Stimulated activated effector memory CD8-positive, alpha-beta T cell treated with anti-CD3 and anti-CD28 coated beads, Interleukin-12 subunit alpha, Interleukin-12 subunit beta, amount 100 ng/mL, for 72 hours (primary cell): ENCODE measurements at regions not wholly inside any gene's neighbourhood (a gene's known extent, or its start where the extent isn't known, plus 50 kb on each side); places are given as distances from the start of the nearest gene placed in this dataset.
"Not testable (repeated sequence)": the region's sequence is repeated elsewhere in the genome, so short reads cannot be mapped to it uniquely, and the experiment has no call there.

Experiments
- ATAC-seq: fragments of 150-1000 bp; cut with Tn5 transposase; 2 replicates; pipeline ENCODE4 v1.10.0; 2021
- DNase-seq, 2 donors: peaks; one replicate each; pipeline ENCODE4 v3.0.0; 2021 to 2022; ENCODE audit warnings: low spot score in 2 of 2
- H3K27ac Mint-ChIP-seq: one replicate; pipeline ENCODE4 v1.8.0; 2022; ENCODE audit warnings: mild to moderate bottlenecking, mixed read lengths
- H3K36me3 Mint-ChIP-seq: one replicate; pipeline ENCODE4 v1.8.0; 2022; ENCODE audit warnings: mild to moderate bottlenecking, mixed read lengths
- H3K4me1 Mint-ChIP-seq: one replicate; pipeline ENCODE4 v1.8.0; 2022; ENCODE audit warnings: mixed read lengths
- H3K4me3 Mint-ChIP-seq: one replicate; pipeline ENCODE4 v1.8.0; 2022; ENCODE audit warnings: mild to moderate bottlenecking, mixed read lengths
- H3K9me3 Mint-ChIP-seq: one replicate; pipeline ENCODE4 v1.8.0; 2022; ENCODE audit warnings: mixed read lengths

DNA sequence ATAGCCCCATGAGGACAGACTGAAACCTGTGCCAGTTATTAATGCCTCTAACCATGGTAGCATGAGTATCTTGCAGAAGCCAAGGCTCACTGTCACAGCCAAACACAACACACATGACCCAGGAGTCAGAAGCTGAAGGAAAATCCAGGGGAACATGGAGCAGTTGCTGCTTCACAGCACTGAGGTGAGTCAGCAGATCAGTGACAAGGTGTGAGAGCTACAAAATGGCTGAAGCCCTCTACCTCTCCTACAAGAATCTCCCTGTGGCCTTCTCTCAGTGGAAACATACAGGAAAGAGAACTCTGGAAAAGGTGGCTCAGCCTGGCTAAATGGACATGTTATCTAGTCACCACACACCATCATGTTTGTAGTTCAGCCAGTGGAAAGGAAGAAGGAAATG, 93.5 kb downstream of the NAB1 start:
- H3K36me3 Mint-ChIP-seq = no peaks in the 10 kb centered on the region
- H3K9me3 Mint-ChIP-seq = no peaks in the 10 kb centered on the region
- DNase-seq (no peak), ATAC-seq (peak; percentile 37)
- no peak overlapping the region for H3K27ac Mint-ChIP-seq
- H3K4me1 Mint-ChIP-seq = peaks cover 6% of the 10 kb centered on the region
- no peak overlapping the region for H3K4me3 Mint-ChIP-seq

DNA sequence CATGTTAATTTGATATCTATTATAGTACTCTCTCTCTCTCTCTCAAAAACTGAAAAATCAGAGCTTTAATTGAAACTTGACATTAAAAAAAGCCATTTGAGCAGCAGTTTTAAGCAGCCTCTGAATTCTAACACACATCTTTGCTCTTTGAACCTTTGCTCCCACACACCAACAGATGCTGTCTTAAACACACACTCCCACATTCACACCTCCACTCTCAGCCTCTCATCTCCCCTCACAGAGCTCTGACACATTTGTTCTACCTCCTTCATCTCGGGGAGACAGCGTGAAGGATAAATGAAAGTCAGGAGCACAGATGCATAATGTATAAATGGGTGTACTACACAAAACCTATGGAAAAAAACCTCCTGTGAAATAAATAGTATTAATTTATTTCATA, 95.2 kb downstream of the NAB1 start:
- no peak for DNase-seq

DNA sequence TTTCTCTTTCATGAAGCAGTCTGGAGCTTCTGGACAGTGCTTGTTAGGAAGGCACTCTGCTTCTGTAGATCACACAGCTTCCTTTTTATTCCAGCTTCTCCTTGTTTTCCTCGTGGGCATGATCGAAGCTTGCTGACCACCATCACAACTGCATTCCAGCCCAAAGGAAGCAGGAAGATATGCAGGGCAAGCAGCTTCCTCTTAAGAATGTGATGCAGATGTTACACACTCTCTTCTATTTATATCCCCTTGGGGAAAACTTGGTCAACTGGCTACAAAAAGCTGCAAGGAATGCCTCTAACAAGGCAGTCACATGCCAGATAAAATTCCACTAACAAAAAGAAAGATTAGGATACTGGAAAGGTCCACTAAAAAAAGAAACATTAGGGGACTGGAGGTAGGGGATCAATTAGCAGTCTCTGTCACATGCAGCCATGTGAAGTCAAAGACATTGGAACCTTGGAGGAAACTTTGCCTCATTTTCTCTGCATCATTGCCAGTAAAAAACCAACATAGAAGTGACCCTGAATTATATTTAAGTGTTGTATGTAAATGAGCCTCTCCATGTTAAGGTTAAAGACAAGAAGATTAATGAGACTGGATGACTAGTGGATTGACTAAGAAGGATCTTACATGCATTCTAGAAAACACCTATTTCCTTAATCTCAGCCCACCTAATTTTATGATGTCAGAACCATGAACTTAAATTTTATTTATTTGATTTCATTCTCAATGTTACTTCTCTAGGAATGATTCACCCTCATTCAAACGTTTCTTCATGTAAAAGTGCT, 98.3 kb downstream of the NAB1 start:
- Mint-ChIP-seq H3K36me3 (no peaks in the 10 kb centered on the region), H3K27ac (no peak overlapping the region), H3K9me3 (no peaks in the 10 kb centered on the region), H3K4me3 (no peak overlapping the region), H3K4me1 (peaks cover 6% of the 10 kb centered on the region)
- no peak for DNase-seq
- peak; percentile 55 for ATAC-seq

More for the DNA sequence above, 95.2 kb downstream of the NAB1 start:
- ATAC-seq = peak; percentile 58
- no peak overlapping the region for H3K27ac Mint-ChIP-seq
- H3K4me3 Mint-ChIP-seq = no peak overlapping the region
- no peaks in the 10 kb centered on the region for H3K9me3 Mint-ChIP-seq
- H3K36me3 Mint-ChIP-seq = no peaks in the 10 kb centered on the region
- peaks cover 6% of the 10 kb centered on the region for H3K4me1 Mint-ChIP-seq

DNA sequence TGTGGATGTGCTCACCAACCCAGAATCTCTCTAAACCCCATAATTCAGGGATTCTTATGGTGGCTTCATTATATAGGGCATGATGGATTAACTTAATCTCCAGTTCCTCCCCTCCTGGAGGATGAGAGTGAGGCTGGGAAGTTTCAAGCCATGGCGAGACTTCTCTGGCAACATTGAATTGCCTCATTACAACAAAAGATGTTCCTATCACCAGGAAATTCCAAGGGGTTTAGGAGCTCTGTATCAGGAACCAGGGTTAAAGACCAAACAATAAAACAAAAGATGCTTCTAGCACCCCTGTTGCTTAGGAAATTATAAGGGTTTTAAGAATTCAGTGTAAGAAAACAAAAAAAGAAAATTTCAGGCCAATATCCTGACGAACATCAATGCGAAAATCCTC, 100.1 kb downstream of the NAB1 start:
- no peak for ATAC-seq
- H3K36me3 Mint-ChIP-seq = no peaks in the 10 kb centered on the region
- no peak overlapping the region for H3K4me3 Mint-ChIP-seq
- H3K27ac Mint-ChIP-seq = no peak overlapping the region
- DNase-seq = no peak
- H3K9me3 Mint-ChIP-seq = no peaks in the 10 kb centered on the region
- peaks cover 5% of the 10 kb centered on the region for H3K4me1 Mint-ChIP-seq

DNA sequence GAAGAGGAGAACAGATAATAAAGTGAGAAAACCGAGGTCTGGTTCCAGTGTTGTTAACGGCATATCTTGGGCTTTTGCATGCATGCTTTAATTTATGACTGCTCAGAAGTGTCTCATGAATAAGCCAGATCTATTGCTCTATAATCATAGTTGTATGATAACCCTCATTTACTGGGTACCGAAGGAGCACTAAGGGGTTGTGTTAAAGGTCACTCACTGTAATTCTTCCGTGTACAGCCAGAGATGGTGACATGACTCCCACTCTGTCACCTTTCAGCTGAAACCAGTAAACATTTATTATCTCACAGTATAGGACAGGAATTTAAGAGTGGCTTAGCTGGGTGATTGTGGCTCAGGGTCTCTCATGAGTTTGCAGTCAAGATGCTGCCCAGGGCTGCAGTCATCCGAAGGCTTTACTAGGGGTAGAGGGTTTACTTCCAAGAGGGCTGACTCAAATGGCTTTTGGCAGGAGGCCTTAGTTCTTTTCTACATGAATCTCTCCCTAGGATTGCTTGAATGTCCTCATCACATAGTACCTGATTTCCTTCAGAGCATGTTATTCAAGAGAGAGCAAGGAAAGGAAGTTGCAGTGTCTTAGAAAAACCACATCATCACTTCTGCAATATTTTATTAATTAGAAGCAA, 107.0 kb downstream of the NAB1 start:
- Mint-ChIP-seq H3K36me3 (peaks cover 9% of the 10 kb centered on the region), H3K4me3 (no peak overlapping the region), H3K9me3 (no peaks in the 10 kb centered on the region), H3K27ac (no peak overlapping the region), H3K4me1 (peaks cover 32% of the 10 kb centered on the region)
- DNase-seq (no peak), ATAC-seq (peak; percentile 31)

DNA sequence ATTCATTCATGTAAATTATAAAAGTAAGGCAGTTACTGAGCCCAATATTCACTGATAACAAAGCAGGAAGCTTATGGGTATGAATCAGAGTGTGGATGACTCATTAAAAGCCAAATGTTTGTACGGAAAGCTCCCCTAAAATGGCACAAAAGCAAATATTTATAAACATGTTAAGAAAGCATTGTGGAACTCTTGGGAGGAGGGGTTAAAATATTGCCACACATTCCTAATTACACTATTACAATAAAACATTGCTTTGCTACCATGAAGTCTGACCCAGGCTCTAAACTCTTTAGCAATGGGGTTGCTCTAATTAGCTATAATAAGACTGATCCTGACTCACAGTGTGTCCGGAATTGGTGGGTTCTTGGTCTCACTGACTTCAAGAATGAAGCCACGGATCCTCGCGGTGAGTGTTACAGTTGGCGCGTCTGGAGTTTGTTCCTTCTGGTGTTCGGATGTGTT, 110.9 kb downstream of the NAB1 start:
- H3K27ac Mint-ChIP-seq = peak overlapping the region; percentile 75
- no peaks in the 10 kb centered on the region for H3K9me3 Mint-ChIP-seq
- H3K4me1 Mint-ChIP-seq = peaks cover 35% of the 10 kb centered on the region
- ATAC-seq (peak; percentile 56), DNase-seq (no peak)
- peaks cover 9% of the 10 kb centered on the region for H3K36me3 Mint-ChIP-seq
- H3K4me3 Mint-ChIP-seq = peak overlapping the region; percentile 68

DNA sequence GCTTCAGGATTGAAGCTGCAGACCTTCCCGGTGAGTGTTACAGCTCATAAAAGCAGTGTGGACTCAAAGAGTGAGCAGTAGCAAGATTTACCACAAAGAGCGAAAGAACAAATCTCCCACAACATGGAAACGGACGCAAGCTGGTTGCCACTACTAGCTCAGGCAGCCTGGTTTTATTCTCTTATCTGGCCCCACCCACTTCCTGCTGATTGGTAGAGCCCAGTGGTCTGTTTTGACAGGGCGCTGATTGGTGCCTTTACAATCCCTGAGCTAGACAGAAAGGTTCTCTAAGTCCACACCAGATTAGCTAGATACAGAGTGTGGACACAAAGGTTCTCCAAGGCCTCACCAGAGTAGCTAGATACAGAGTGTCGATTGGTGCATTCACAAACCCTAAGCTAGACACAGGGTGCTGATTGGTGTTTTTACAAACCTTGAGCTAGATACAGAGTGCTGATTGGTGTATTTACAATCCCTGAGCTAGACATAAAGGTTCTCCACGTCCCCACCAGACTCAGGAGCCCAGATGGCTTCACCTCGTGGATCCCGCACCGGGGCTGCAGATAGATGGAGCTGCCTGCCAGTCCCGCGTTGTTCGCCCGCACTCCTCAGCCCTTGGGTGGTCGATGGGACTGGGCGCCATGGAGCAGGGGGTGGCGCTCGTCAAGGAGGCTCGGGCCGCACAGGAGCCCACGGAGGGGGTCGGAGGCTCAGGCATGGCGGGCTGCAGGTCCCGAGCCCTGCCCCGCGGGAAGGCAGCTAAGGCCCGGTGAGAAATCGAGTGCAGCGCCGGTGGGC, 111.7 kb downstream of the NAB1 start:
- peak overlapping the region; percentile 75 for H3K27ac Mint-ChIP-seq
- peak in 1 of 2 donors; percentile 62 for DNase-seq

DNA sequence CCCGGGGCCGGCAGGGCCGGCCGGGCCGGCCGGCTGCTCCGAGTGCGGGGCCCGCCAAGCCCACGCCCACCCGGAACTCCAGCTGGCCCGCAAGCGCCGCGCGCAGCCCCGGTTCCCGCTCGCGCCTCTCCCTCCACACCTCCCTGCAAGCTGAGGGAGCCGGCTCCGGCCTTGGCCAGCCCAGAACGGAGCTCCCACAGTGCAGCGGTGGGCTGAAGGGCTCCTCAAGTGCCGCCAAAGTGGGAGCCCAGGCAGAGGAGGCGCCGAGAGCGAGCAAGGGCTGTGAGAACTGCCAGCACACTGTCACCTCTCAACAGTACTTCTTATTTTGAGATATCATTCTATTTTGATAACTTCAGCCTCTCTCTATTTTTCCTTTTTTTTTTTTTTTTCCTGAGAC, 112.3 kb downstream of the NAB1 start:
- not testable (repeated sequence) for H3K9me3 Mint-ChIP-seq, DNase-seq, H3K27ac Mint-ChIP-seq, H3K36me3 Mint-ChIP-seq, ATAC-seq
- Mint-ChIP-seq H3K4me3 (peak overlapping the region; percentile 68), H3K4me1 (peaks cover 31% of the 10 kb centered on the region)

More for the DNA sequence above, 111.7 kb downstream of the NAB1 start:
- peak overlapping the region; percentile 68 for H3K4me3 Mint-ChIP-seq
- peaks cover 34% of the 10 kb centered on the region for H3K4me1 Mint-ChIP-seq
- H3K36me3 Mint-ChIP-seq, ATAC-seq, H3K9me3 Mint-ChIP-seq: not testable (repeated sequence)

DNA sequence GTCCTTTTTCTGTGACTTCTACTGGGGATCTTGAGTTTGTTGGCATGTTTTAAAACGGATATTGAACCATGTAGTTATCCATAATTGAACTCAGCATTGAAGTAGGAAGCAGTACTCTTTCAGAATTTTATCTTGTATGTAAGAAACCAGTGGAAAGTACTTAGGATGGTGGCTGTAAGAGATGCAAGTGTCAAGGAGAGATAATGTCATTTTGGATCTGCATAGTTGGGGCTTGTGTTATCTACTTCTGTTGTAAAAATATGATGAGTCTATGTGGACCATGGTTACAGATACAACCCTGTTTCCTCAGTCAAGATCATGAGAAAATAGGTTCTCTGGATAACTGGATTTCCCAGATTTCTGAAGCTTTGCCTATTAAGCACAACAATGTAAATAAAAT, 113.7 kb downstream of the NAB1 start:
- Mint-ChIP-seq H3K36me3 (peaks cover 9% of the 10 kb centered on the region), H3K4me1 (peaks cover 29% of the 10 kb centered on the region), H3K4me3 (no peak overlapping the region)

DNA sequence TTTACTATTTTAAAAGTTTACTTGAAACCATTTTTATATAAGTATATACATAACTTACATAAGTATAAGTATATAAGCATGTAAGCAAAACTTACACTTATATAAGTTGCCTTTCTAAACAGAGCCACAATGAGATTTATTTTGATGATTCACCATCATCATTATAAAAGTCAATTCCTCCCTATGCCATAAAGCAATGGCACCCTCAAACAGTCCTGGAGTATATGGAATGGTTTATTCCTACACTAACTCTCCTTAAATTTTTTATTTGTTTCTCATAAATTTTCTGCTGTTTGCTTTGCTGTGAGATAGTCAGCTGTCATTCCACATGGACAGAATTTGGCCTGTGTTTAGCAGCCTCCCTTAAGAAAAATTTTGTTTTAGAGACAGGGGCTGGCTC, 114.2 kb downstream of the NAB1 start:
- Mint-ChIP-seq H3K36me3 (peaks cover 9% of the 10 kb centered on the region), H3K4me1 (peaks cover 29% of the 10 kb centered on the region), H3K9me3 (no peaks in the 10 kb centered on the region), H3K4me3 (no peak overlapping the region), H3K27ac (no peak overlapping the region)
- ATAC-seq (no peak), DNase-seq (no peak)

More for the DNA sequence above, 113.7 kb downstream of the NAB1 start:
- H3K9me3 Mint-ChIP-seq = no peaks in the 10 kb centered on the region
- DNase-seq (no peak), ATAC-seq (no peak)
- H3K27ac Mint-ChIP-seq = no peak overlapping the region

DNA sequence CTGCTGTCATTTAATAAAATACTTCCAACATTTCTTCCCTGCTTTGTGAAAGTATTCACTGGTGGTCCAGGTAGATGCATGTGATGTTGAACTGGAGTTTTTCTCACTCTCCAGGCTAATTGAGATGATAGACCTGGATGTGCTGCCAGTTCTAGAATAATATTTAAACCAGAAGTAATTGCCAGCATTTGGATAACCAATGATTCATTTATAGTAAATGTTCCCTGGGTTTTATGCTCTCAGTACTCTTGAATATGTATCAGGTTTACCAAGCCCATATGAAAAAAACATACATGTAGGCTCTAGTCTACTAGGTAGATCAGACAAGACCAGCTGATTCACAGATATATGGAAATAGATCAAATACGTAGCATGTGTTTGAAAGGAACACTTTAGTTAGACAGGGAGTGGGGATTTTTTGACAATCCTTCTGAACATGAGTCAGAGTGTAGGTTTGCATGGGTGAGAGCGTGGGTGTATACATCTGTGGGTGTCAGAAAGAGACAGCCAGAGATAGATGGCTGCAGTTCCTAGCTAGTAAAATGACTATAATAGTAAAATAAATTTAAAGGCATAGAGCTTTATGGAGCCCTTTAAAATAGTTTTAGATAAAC, 115.1 kb downstream of the NAB1 start:
- Mint-ChIP-seq H3K9me3 (no peaks in the 10 kb centered on the region), H3K27ac (no peak overlapping the region), H3K36me3 (peaks cover 9% of the 10 kb centered on the region), H3K4me1 (peaks cover 29% of the 10 kb centered on the region), H3K4me3 (no peak overlapping the region)
- ATAC-seq (peak; percentile 85), DNase-seq (peak in 1 of 2 donors; percentile 61)

DNA sequence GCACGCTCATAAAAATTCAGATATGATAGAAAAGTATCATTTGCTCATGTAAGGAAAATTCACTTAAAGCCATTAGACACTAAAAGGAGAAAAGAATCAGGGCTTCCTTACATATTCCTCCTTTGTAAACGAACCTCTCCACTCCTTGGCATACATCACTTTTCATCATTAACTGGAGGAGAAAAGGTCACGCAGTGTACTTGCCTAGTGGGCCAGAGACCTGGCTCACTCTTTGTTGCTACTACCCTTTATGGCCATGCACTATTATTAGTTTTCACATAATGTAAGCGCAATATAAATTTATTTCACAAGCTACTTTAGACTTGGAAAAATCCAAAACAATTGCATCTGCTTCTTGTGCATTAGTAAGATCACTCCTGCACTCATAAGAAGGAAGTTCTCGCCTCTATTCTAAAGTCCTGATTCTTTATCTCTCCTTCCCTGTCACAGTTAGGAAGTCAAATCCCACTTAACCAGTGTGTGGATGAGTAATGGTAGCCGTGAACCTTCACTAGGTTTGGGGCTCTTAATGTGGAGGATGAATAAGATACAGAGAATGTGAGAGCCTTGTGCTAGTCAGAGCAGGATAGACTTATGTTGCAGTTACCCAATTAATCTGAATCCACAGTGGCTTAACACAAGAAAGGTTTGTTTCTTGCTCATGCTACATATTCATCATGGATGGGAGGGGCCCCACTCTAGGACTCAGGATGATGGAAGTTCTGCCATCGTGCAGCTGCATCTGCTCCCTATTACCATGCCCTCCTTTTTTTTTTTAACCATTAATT, 115.0 kb upstream of the GLS start:
- H3K4me1 Mint-ChIP-seq = peaks cover 26% of the 10 kb centered on the region
- H3K4me3 Mint-ChIP-seq = no peak overlapping the region
- peak; percentile 84 for ATAC-seq
- H3K36me3 Mint-ChIP-seq = no peaks in the 10 kb centered on the region
- no peaks in the 10 kb centered on the region for H3K9me3 Mint-ChIP-seq
- DNase-seq = no peak
- no peak overlapping the region for H3K27ac Mint-ChIP-seq

DNA sequence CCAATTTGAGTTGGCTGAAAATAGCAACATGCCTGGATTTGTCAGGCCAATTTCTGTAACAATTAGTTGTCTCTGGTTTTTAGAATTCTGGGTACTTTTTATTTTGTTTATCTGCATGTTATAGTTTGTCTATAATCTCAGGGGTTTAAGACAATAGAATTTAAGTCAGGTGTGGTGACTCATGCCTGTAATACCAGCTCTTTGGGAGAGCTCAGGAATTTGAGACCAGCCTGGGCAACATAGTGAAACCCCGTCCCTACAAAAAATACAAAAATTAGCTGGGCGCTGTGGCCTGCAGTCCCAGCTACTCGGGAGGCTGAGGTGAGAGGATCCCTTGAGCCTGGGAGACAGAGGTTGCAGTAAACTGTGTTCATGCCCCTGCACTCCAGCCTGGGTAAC, 114.4 kb upstream of the GLS start:
- Mint-ChIP-seq H3K4me1 (peaks cover 28% of the 10 kb centered on the region), H3K36me3 (no peaks in the 10 kb centered on the region), H3K4me3 (no peak overlapping the region), H3K27ac (peak overlapping the region; percentile 11), H3K9me3 (no peaks in the 10 kb centered on the region)
- ATAC-seq (no peak), DNase-seq (no peak)

DNA sequence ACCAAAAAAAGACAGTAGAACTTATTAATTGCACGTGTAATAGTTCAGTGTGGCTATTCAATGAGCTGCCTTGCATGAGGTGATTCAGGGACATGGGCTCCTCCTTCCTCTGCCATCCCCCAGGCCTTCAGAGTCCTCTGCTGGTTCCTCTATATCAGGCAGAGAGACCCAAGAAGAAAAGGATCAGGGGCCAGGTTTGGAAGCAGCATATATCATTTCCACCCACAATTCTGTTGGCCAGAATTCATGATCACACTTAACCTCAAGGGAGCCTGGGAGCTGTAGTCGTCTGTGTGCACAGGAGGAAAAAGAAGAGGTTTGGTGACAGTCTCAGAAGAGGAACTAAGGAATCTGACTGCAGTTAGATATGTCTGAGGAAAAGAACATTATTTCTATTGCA, 114.0 kb upstream of the GLS start:
- H3K27ac Mint-ChIP-seq = peak overlapping the region; percentile 11
- H3K9me3 Mint-ChIP-seq = no peaks in the 10 kb centered on the region
- H3K4me3 Mint-ChIP-seq = no peak overlapping the region
- no peak for DNase-seq
- peaks cover 28% of the 10 kb centered on the region for H3K4me1 Mint-ChIP-seq
- H3K36me3 Mint-ChIP-seq = no peaks in the 10 kb centered on the region
- ATAC-seq = no peak
